GM21737 (cell line): ENCODE measurements at regions not wholly inside any gene's neighbourhood (a gene's known extent, or its start where the extent isn't known, plus 50 kb on each side); places are given as distances from the start of the nearest gene placed in this dataset.
"Not testable (repeated sequence)": the region's sequence is repeated elsewhere in the genome, so short reads cannot be mapped to it uniquely, and the experiment has no call there.

ENCODE experiments used
- ATAC-seq: cut with Tn5 transposase; IDR thresholded peaks from one replicate; pipeline ENCODE4 v1.9.1; 2021; ENCODE audit warnings: mild to moderate bottlenecking, moderate library complexity; ENCODE audit not compliant: unreplicated experiment

DNA sequence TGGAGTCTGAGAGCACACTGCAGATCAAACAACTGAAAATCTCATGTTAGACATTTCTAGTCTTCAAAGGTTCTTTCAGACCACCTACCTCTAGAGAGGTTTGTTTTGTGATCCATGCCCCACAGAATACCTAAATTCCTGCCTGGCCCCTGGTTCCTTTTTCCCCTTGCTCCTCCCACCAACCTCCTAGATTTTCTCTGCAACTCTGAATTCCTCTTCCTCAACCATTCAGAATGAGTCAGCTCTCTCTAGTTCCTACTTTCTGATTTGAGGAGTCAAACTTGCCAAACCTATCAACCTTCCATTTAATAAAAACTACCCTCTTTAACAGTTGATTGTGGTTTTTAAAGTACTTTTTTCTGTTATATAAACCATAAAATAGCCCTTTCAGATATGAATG is 83.2 kb upstream of the ZNF462 start:
- no peak for ATAC-seq

DNA sequence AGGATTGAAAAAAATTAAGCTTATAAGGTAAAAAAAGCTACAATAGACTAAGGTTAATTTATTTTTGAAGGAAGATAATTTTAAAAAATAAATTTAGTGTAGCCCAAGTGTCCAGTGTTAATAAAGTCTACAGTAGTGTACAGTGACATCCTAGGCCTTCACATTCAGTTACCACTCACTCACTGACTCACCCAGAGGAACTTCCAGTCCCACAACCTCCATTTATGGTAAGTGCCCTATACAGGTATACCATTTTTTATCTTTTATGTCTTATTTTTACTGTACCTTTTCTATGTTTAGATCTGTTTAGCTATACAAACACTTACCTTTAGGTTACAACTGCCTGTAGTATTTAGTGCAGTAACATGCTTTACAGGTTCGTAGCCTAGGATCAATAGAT is 79.8 kb upstream of the ZNF462 start:
- ATAC-seq: no peak

DNA sequence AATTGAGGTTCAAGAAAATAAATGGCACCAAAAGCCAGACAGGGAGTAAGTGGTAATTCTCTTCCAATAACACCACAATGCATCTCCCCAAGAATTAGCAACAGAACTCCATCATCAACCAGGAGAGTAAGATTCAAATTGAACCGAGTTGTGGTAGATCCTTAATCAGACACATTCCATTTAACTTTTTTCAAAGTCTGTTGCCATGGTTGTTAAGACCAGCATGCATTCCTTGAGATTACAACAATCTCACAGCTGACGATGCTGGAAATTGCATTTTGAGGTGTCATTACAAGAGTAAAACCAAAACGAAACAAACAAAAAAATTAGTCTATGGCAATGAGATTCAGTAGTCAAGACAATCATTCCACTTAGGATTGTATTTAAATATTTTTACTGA is 78.9 kb upstream of the ZNF462 start:
- no peak for ATAC-seq

DNA sequence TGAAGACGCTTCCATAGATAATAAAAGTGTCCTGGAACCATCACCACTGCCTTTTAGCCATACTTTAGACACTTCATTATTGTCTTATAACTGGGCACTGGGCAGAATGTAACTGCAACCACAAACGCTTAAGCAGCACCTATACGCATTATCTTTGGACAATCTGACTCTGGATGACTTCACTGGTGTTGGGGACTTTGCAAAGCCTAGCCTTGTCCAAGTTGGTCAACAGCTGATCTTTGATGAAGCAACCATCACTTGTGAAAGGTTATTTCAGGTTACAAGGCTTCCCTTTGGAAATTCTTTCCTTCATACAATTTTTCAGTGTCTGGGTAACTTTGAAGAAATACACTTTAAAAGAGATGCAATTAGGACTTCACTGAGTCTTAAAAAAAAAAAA is 77.8 kb upstream of the ZNF462 start:
- no peak for ATAC-seq

DNA sequence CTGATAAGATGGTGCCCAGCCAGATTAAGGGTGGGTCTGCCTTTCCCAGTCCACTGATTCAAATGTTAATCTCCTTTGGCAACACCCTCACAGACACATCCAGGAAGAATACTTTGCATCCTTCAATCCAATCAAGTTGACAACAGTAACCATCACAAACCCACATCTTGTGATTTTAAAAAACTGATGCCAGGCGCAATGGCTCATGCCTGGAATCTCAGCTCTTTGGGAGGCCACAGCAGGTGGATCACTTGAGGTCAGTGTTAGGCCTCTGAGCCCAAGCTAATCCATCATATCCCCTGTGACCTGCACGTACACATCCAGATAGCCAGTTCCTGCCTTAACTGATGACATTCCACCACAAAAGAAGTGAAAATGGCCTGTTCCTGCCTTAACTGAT is 74.9 kb upstream of the ZNF462 start:
- ATAC-seq: not testable (repeated sequence)

DNA sequence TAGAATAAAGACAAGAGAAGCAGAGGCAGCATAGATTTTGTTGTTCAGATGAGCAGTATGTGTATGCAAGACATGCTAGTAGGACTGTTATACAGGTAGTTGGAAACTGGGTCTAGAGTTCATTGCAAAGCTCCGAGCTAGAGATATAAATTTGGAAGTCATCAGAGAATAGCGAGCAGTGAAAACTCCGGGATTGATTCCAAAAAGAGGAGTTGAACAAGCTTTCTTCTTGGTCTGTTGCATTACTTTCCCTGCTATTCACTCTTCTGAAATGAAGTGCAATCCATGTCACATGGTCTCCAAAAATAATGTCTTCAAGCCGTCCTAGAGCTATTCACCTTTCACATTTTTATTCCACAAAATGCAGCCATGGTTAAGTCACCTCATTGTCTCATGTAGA is 67.9 kb upstream of the ZNF462 start:
- ATAC-seq: no peak

DNA sequence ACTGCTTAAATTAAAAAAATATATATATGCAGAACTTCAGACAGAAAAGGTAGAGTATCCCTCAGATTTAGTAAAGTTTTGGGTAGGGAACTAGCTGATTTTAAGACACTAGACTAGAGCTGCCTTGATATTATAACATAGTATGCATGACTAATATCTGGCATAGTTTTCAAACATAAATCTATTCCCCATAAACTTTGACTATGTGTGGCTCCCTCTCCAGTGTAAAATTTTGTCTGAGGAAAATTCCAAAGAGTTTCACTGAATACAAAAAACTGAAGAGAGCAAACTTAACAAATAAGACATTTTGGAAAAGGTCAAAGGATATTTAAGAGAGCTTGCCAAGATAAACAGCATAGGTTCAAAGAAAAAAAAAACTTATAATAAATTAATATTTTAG is 66.2 kb upstream of the ZNF462 start:
- no peak for ATAC-seq

DNA sequence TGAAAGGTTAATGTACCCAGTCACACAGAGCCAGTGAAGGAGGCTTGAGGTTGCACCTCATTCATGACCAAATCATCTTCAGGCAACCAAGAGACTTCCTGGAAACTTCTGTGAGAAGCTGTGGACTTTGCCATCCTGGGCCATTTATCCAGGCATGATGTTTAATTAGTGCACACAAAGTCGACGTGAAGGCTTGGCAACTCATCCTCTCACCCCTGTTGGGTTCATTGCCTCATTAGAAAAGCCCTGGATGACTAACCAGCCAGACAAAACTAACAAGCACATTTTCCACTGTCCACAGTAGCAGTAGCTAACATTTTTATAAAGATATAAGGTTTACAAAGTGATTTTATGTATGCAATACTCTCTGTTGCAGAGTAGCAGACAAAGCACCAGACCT is 65.7 kb upstream of the ZNF462 start:
- ATAC-seq: no peak

DNA sequence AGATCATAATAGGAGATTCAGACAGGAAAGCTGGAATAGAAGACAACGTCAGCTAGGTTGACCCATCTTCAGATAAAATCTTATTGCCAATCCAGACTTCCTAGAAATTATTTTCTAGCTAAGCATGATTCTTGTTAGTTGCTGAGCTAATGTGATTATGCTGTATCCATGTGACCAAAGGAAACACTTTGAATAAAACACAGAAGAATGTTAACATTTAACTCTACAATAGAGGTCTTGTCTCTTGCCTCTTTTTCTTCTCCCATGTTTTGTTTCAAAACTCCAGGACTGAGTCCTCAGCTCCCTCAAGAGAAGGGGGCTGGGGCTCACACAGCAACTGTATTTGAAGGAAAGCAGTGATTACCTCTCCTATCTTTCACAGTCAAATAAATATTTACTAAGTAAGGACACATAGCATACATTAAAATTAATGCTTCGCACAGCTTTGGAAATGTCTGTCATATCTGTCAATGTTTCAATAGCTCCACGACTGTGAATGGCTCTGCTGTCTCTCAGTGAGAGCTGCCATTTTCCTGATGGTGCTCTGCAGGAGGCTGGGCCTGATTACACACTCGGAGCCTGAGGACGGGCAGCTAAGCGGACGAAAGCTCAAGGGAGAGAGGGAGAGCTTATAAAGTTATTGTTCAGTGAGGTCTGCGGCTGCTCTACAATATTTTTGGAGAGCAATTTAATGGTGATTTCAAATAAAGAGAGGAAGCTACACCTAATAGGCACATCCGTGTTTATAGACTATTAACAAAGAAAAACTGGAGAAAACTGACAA is 64.8 kb upstream of the ZNF462 start:
- ATAC-seq: no peak

DNA sequence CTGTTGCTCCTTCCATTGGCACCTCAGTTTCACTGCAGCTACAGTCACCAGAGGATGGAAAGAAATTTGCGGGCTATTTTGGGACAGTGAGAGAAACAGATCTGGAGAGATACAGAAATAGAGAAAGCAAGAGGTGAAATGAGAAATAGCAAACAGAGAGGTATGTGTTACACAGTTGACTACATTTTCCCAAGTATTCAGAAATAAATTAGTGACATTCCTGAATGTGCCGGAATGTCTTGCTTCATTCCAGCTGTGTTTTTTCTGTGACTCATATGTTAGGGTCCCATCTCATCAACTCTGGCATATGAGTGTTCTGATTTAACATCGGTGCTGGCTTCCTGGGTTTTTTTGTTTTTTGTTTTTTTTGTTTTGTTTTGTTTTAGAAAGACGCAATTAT is 63.8 kb upstream of the ZNF462 start:
- no peak for ATAC-seq

DNA sequence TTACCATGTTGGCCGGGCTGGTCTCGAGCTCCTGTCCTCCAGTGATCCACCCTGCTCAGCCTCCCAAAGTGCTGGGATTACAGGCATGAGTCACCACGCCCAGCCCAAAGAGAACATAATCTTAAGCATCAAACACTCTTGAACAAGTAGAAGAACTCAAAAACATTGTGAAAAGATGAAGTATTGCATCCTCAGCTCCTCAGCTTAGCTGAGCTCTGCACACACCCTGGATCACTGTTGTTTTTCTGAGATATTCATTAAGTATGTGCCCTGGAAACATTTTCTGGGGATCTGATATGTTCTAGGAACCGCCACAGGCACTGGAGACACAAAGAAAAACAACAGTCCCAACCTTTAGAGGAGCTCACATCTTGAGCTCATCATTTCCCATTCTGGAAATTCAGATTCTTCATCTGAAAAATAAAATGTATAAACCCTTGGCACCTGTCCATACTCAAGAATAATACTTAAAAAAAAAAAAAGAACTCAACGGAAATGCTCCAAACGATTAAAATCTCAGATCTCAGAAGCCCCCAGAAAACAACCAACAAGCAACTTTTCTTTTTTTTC is 62.2 kb upstream of the ZNF462 start:
- no peak for ATAC-seq

DNA sequence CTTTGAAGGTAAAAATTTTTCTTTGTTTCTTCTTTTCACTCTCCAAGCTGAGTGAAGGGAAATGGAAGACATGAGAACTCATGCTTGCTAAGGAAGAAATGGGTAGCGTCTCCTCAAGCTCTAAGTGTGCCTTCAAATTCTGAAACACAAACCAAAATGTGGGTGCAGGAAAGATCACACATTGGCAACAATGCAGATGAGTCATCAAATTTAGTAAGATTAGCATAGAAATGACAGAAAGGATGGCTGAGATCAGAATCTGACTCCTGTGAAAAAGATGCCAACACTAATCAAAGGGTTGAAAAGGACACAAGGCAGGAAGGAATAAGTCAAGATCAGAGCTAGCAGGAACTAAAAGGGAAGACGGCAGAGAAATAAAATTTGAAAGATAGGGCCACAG is 61.1 kb upstream of the ZNF462 start:
- ATAC-seq: no peak
